GM04503 (cell line): ENCODE measurements at regions not wholly inside any gene's neighbourhood (a gene's known extent, or its start where the extent isn't known, plus 50 kb on each side); places are given as distances from the start of the nearest gene placed in this dataset.

Source experiments
- DNase-seq: peaks from one replicate; pipeline ENCODE4 v3.0.0-alpha.2; 2012; ENCODE audit warnings: low read depth

- DNase-seq: no peak
Measured at GRCh38 chr1:165025805-165026204, 330.7 kb downstream of the LMX1A start.

GRCh38 chr1:165014753-165015152 lies 341.8 kb downstream of the LMX1A start:
- DNase-seq: no peak

DNA sequence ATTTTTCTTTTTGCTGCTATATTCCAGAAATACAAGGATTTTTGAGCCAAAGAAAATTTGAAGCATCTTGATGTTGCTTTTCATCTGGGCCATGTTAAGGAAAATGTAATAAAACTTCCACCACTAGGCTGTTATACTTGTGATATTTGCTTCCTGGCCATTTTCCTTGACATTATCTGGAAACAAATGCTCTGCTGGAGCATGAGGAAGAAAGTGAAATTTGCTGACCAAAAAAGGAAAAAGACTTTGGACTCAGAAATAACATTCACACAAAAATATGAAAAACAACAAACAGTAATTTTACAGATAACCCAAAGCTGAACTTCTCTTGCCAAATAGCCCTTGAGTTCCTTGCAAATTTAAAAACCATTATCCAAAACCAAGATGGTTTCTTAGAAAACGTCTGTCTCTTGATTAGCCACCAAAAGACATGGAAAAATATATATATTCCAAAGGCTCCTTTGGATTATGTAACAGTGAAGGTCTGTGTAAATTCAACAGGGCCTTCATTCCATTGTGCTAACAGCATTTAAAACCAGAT lies 344.5 kb downstream of the LMX1A start:
- DNase-seq: no peak

DNA sequence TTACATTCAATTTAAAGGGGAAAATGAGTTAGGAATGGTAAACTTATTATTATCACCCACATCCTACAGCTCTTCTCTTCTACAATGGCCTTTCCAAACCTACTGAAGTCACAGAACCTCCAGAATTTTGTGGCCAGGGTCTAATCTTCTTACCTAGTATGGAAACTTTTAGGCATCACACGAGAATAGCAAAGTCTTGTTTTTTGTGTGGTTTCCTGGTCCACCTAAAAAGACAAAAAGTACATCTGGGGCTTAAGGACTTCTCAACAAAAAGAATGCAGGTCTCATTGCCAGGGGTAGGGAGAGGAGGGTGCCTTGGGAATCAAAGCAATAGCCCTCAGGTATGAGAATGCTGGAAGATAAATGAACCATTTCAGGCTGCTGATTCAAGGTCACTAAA lies 345.3 kb downstream of the LMX1A start:
- DNase-seq: no peak

DNA sequence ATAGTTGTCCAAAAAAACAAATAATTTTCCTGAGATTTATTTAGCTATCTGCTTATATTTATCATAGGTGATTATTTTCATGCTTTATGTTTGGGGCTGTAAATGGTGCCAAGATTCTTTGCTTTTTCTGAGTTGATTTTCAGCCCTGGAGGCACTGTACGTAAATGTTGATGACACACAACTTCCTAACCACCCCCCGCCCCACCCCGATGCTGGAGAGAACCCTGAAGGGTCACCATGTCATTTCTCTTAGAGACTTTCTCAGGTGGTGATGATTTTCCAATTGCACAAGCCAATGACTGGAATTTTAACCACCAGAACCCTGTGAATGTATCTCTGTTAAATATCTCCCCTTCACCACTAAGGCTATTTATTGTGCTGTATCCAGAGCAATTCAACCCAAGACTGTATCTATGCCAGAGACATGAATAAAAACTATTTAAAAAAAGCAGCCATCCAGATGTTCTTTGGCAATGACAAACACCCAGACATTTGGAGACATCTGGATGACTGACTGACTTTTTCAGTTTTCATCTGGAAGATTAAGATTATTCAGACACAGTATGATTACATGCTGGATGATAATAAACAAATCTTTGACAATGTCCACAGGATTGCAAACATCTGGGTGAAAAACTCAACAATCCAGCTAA lies 346.0 kb downstream of the LMX1A start:
- no peak for DNase-seq

GRCh38 chr1:165006831-165007230 lies 349.7 kb downstream of the LMX1A start:
- DNase-seq: no peak

GRCh38 chr1:164999146-164999545 lies 357.4 kb downstream of the LMX1A start:
- no peak for DNase-seq

- no peak for DNase-seq
Measured at GRCh38 chr1:164991763-164992314, 364.7 kb downstream of the LMX1A start.

DNA sequence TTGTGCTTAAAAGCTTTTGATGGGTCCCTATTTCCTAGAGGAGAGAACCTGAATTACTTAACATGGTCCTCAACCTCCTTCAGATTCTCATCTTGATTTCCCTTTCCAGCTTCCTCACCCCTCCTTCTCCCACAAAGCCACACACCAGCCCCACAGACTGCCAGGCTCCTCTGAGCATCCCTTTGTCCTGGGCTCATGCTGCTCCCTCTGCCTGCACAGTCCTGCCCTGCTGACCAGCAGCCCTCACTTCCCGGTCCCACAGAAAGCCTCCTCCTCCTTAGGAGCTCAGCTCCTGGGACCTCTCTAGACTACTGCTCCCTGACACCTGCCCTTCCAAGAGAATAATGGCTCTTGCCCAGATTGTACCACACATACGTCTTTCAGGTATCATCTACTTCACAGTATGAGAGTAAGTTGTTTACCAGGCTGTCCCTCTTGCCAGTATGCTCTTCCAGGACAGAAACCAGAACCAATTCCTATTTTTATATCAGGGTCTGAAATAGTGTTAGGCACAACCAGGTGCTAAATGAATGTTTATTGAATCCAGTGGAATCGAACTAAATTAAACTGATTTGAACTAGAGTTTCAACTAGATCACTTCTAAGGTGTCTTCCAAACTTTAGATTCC lies 373.4 kb downstream of the LMX1A start:
- DNase-seq: no peak

GRCh38 chr1:164982545-164982944 lies 374.0 kb downstream of the LMX1A start:
- no peak for DNase-seq

DNA sequence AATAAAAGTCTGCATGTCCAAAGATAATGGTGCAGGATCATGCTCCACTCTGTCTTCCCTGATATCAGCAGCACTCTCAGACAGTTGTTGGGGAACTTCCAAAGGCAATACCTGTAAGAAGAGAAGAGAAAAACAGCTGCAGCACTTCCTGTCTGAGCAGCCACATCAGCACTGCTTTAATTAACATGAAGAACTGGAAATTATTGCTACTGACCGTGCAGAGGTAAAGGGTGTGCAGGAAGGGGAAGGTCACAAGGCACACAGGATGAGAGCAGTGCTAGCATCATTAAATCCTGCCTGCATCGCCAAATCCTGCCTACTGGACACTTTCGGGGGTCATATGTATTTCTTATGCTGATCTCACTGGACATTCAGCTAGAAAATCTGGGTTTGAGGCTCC lies 379.0 kb downstream of the LMX1A start:
- DNase-seq: no peak

DNA sequence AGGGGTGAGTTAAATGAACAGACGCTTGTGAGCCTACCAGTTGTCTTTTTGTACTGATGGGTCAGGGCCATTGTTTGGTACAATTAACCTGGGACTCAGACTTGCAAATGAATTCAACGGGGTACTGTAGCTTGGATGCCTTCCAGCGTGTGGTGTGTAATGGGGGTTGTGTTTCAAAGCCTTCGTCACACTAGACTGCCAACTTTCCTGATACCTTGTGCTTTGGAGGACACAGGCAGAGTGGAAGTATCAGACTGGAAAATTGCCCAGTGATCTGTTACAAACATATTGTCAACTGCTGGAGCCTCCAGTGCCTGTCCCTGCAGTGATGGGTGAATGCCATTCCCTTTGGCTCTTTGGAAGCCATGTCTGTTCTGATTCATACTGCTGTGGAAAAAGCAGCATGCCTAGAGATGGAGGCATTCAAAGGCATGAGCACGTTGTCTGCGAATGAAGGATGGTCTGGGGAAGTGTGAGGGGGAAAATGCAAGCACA lies 384.5 kb downstream of the LMX1A start:
- no peak for DNase-seq

- DNase-seq: no peak
Measured at GRCh38 chr1:164971391-164971790, 385.1 kb downstream of the LMX1A start.

GRCh38 chr1:164969253-164969652 lies 387.3 kb downstream of the LMX1A start:
- no peak for DNase-seq

- no peak for DNase-seq
Measured at GRCh38 chr1:164967300-164967699, 389.2 kb downstream of the LMX1A start.

DNA sequence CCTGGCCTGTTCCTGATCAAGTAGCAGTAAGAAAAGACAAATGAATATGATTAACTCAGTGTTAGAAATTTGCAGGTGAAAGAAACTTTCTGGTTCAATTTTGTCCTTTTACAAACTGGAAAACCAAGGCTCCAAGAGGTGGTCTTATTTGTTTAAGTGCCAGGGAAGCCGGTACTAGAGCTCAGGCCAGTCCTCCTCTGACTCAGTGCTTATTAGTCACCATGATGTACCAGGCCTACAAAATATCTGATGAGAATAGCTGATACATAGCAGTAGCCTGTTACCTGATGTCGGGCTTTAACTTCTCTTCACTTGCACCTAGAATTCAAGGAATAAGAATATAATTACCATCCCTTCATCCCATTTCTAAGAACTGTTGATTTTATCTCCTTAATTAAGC lies 394.8 kb downstream of the LMX1A start:
- no peak for DNase-seq

DNA sequence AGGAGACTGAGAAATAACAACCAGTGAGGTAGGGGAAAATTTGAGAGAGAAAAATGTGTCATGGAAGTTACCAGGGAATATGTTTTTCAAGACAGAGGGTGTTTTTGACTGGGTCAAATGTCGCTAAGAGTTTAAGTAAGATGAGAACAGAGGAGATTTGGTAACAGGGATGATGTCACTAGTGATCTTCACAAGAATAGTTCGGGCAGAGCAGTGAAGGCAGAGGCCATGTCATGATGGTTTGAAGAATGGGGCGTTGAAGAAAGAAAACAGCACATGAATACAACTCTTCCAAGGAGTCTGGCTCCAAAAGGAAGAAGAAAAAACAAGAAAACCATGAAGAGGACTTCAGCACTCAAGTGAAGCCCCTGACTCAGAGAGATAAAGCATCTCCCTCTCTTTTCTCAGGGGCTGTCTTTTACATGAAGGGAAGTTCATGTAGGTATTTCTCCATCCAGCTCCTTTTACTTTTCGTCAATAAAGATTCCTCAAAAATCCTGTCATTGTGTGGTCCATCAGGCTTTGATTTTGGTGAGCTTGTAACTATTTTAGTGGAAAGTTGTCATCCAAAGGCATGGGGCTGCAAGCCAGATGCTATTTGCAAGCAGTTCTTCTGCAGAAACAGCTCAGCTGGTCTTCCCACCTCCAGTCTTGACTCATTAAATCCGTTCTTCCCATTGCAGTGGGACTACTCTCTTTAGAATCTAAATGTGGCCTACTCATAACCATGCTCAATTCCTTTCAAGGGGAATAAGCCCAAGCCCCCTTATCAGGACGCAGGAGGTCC lies 397.3 kb downstream of the LMX1A start:
- DNase-seq: no peak

- no peak for DNase-seq
Measured at GRCh38 chr1:164953815-164954214, 394.8 kb downstream of the PBX1 start.

DNA sequence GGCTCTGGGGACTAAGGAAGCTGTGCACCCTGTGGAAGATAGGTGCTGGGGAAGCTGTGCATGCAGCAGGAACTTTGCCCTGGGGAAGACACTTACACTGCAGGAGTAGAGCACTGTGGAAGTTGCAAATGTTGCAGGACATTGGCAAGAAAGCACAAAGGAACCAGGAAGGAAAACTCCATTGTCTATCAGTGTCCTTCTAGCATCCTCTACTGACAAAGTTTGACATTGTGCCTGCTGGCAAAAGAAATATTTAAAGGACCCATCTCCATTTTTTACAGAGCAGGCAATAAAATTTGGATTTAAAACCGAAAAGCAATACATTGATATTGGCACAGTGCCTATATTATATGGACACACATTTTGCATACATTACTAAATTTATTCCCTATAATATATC lies 394.1 kb downstream of the PBX1 start:
- DNase-seq: no peak

DNA sequence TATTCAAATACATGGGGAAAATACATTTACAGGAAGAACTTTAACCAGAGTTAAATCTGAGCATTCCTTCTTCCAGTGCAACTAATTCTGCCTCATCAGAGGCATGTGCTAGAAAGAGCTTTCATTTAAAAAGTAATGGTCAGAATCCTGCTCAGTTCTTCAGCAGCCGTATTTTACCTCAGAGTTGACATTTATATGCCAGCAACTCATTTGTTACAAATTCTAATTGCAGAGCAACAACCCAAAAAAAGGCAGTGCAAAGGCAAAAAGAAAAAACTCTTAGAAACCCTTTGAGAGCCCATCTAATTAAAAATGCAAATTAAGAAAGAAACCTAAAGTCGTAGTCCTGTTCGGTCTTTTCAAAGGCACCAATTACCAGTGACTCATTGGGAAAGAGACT lies 392.5 kb downstream of the PBX1 start:
- DNase-seq: no peak

- DNase-seq: no peak
Measured at GRCh38 chr1:164950541-164950986, 391.6 kb downstream of the PBX1 start.

DNA sequence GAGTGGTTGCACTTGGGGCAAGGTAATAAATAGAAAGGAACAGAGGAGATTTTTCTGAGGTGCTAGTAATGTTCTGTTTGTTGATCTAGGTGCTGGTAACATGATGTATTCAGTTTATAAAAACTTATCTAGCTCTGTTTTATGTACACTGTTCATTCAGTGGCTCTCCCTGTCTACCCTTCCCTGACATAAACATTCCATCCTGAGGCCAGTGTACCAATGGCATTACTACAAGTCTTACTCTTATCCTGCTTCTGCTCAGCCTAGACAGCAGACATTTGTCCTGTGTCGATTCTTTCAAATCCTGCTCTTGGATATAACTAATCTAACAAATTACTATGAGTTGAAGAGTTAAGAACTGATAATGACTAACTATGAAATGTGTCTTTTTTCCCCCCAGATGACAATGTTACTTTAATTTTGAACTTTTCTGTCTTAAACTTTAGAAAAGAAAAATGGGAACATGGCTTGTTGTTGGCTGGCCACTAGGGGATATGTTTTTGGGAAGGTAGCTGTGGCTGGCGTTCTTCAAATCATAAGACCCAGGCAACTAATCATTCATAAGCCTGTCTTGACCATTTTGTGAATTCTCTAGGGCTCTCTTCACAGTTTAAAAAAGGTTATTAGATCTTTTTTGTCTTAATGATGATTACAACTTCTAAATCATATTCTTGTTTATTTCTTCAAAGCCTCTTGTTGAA lies 390.9 kb downstream of the PBX1 start:
- DNase-seq: no peak
